ENCODE measurements at regions not wholly inside any gene's neighbourhood (a gene's known extent, or its start where the extent isn't known, plus 50 kb on each side); places are given as distances from the start of the nearest gene placed in this dataset.

- no peaks in the 10 kb centered on the region for H3K9me1 ChIP-seq (ENCODE audit: control insufficient read depth, insufficient read depth, low read length)
- H3K4me1 ChIP-seq (replicated peaks in 1 of 2; ENCODE audit: control insufficient read depth in 2 of 2, insufficient read depth in 2 of 2, low read length in 2 of 2) = no peaks in the 10 kb centered on the region
- H3K27me3 ChIP-seq (ENCODE audit: control insufficient read depth in 2 of 2, insufficient read depth in 2 of 2, low read length in 2 of 2) = peaks cover 0 to 4% of the 10 kb centered on the region in 2 experiments; a peak in 1 of 5 replicates
- no TSS peak for BruUV-seq (replicated peaks)
- H3K9ac ChIP-seq (ENCODE audit: insufficient read depth in 1 of 2, low read depth in 2 of 2, low read length in 2 of 2) = no peak overlapping the region
- no peak overlapping the region for H3K27ac ChIP-seq (ENCODE audit: extremely low read depth, low read depth, low read length)
- no peaks in the 10 kb centered on the region for H4K20me1 ChIP-seq (replicated peaks; ENCODE audit: control insufficient read depth, insufficient read depth, low read length)
- no peak overlapping the region for H3K4me2 ChIP-seq (ENCODE audit: insufficient read depth, low read length)
- no peak overlapping the region for H2AFZ ChIP-seq (ENCODE audit: low read depth, low read length)
- no peak for FAIRE-seq
- no peaks in the 10 kb centered on the region for H3K9me3 ChIP-seq (replicated peaks; ENCODE audit: control insufficient read depth, insufficient read depth, low read depth, low read length)
- no peaks in the 10 kb centered on the region for H3K79me2 ChIP-seq (ENCODE audit: control insufficient read depth, insufficient read depth, low read length)
- TF ChIP-seq SMAD3 (CRISPR knock-in tag; conservative IDR thresholded peaks at IDR 0.05) (no peak), ZSCAN29 (IDR thresholded peaks at IDR 0.05) (no peak), ZBED1 (IDR thresholded peaks at IDR 0.05) (no peak), ZNF274 (IDR thresholded peaks at IDR 0.05; ENCODE audit: borderline replicate concordance, low read depth, low read length) (no peak), FIP1L1 (IDR thresholded peaks at IDR 0.05; ENCODE audit: low read depth, low read length, poor library complexity, severe bottlenecking) (no peak)
- TF ChIP-seq, protein P1, sequence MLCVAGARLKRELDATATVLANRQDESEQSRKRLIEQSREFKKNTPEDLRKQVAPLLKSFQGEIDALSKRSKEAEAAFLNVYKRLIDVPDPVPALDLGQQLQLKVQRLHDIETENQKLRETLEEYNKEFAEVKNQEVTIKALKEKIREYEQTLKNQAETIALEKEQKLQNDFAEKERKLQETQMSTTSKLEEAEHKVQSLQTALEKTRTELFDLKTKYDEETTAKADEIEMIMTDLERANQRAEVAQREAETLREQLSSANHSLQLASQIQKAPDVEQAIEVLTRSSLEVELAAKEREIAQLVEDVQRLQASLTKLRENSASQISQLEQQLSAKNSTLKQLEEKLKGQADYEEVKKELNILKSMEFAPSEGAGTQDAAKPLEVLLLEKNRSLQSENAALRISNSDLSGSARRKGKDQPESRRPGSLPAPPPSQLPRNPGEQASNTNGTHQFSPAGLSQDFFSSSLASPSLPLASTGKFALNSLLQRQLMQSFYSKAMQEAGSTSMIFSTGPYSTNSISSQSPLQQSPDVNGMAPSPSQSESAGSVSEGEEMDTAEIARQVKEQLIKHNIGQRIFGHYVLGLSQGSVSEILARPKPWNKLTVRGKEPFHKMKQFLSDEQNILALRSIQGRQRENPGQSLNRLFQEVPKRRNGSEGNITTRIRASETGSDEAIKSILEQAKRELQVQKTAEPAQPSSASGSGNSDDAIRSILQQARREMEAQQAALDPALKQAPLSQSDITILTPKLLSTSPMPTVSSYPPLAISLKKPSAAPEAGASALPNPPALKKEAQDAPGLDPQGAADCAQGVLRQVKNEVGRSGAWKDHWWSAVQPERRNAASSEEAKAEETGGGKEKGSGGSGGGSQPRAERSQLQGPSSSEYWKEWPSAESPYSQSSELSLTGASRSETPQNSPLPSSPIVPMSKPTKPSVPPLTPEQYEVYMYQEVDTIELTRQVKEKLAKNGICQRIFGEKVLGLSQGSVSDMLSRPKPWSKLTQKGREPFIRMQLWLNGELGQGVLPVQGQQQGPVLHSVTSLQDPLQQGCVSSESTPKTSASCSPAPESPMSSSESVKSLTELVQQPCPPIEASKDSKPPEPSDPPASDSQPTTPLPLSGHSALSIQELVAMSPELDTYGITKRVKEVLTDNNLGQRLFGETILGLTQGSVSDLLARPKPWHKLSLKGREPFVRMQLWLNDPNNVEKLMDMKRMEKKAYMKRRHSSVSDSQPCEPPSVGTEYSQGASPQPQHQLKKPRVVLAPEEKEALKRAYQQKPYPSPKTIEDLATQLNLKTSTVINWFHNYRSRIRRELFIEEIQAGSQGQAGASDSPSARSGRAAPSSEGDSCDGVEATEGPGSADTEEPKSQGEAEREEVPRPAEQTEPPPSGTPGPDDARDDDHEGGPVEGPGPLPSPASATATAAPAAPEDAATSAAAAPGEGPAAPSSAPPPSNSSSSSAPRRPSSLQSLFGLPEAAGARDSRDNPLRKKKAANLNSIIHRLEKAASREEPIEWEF (CRISPR knock-in tag; IDR thresholded peaks at IDR 0.05) = no peak
- TF ChIP-seq, protein P2, sequence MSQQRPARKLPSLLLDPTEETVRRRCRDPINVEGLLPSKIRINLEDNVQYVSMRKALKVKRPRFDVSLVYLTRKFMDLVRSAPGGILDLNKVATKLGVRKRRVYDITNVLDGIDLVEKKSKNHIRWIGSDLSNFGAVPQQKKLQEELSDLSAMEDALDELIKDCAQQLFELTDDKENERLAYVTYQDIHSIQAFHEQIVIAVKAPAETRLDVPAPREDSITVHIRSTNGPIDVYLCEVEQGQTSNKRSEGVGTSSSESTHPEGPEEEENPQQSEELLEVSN (IDR thresholded peaks at IDR 0.05; ENCODE audit: borderline replicate concordance in 1 of 2, extremely low read depth in 1 of 2, insufficient read depth in 1 of 2, insufficient read length in 1 of 2, low read depth in 1 of 2, low read length in 1 of 2, poor library complexity in 1 of 2, severe bottlenecking in 1 of 2) = no peak
- ChIA-PET POLR2A (interaction anchor here (0.5 to 0.9 kb wide), 2 partner anchors 13 to 14 kb away, joined by 3 read pairs; no protein-coding TSS in a partner anchor), CTCF (ENCODE audit: low intra/inter-chr PET ratio) (no interaction called here)
- DNase-seq (ENCODE audit: extremely low read depth in 1 of 4, low spot score in 3 of 4) = no peak
- intact Hi-C loops (cut with micrococcal nuclease) (no loop called here), in situ Hi-C loops (cut with MboI) (no loop called here)
- whole genome bisulfite sequencing (ENCODE audit: insufficient coverage, low coverage, missing lambda C conversion rate) = 0% methylated on average over 1 of the region's 1 CpG
- H3K36me3 ChIP-seq (ENCODE audit: control insufficient read depth, insufficient read depth, low read length) = no peaks in the 10 kb centered on the region
- no peak for ATAC-seq
- no peak overlapping the region for H3K4me3 ChIP-seq
Observed at GRCh38 chr5:62698756-62699155, 120.1 kb downstream of the LRRC70 start.

Measured in K562 (cell line).